Gastrocnemius medialis (tissue), 4 donors: ENCODE measurements at regions not wholly inside any gene's neighbourhood (a gene's known extent, or its start where the extent isn't known, plus 50 kb on each side); places are given as distances from the start of the nearest gene placed in this dataset.

Experiments used
- POLR2A ChIP-seq, 2 donors: fragments of 450-650 bp; IDR thresholded peaks; one replicate each; pipeline ENCODE4 v1.6.1; 2017; ENCODE audit warnings: antibody characterized with exemption in 2 of 2, mild to moderate bottlenecking in 2 of 2, moderate library complexity in 2 of 2
- TF ChIP-seq, protein P1 (sequence below), 5 experiments: fragments of 450-650 bp in 3 of 5; fragments of 200-600 bp in 2 of 5; sonication (generic) in 2 of 5; IDR thresholded peaks in 4 of 5; conservative IDR thresholded peaks in 1 of 5; 1 replicate in 4 of 5; 2 replicates in 1 of 5; pipeline ENCODE4 v1.5.1; 2016 to 2019; ENCODE audit warnings: antibody characterized with exemption in 5 of 5, mild to moderate bottlenecking in 3 of 5, moderate library complexity in 3 of 5

- TF ChIP-seq, protein P1, sequence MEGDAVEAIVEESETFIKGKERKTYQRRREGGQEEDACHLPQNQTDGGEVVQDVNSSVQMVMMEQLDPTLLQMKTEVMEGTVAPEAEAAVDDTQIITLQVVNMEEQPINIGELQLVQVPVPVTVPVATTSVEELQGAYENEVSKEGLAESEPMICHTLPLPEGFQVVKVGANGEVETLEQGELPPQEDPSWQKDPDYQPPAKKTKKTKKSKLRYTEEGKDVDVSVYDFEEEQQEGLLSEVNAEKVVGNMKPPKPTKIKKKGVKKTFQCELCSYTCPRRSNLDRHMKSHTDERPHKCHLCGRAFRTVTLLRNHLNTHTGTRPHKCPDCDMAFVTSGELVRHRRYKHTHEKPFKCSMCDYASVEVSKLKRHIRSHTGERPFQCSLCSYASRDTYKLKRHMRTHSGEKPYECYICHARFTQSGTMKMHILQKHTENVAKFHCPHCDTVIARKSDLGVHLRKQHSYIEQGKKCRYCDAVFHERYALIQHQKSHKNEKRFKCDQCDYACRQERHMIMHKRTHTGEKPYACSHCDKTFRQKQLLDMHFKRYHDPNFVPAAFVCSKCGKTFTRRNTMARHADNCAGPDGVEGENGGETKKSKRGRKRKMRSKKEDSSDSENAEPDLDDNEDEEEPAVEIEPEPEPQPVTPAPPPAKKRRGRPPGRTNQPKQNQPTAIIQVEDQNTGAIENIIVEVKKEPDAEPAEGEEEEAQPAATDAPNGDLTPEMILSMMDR (IDR thresholded peaks at IDR 0.05 in 4 of 5, conservative IDR thresholded peaks at IDR 0.05 in 1 of 5), result no peak
- no peak for TF ChIP-seq POLR2A (IDR thresholded peaks at IDR 0.05)
Measured at GRCh38 chr9:108516391-108516790, 339.4 kb downstream of the ACTL7B start.
